GM23248 (cell line): ENCODE measurements at regions not wholly inside any gene's neighbourhood (a gene's known extent, or its start where the extent isn't known, plus 50 kb on each side); places are given as distances from the start of the nearest gene placed in this dataset.

ENCODE experiments used
- EZH2 ChIP-seq: fragments of 200-600 bp; sonication (generic); IDR thresholded peaks from 2 replicates; pipeline ENCODE4 v1.6.1; 2018; ENCODE audit warnings: antibody characterized with exemption, mild to moderate bottlenecking; ENCODE audit not compliant: insufficient read depth, poor library complexity, severe bottlenecking
- EZH2phosphoT487 ChIP-seq: fragments of 200-600 bp; sonication (generic); IDR thresholded peaks from 2 replicates; pipeline ENCODE4 v1.6.1; 2018; ENCODE audit warnings: antibody characterized with exemption, moderate library complexity, mild to moderate bottlenecking, low read depth; ENCODE audit not compliant: insufficient read depth

GRCh38 chrY:21266751-21267150 is 244.4 kb upstream of the RBMY1B start:
- no peak for TF ChIP-seq EZH2phosphoT487
- no peak for TF ChIP-seq EZH2
